ENCODE measurements at regions not wholly inside any gene's neighbourhood (a gene's known extent, or its start where the extent isn't known, plus 50 kb on each side); places are given as distances from the start of the nearest gene placed in this dataset.

GRCh38 chr5:103464835-103465484 is 97.6 kb downstream of the NUDT12 start:
- no peak for TF ChIP-seq CTCF (IDR thresholded peaks at IDR 0.05; ENCODE audit: low read length)
- no peak for TF ChIP-seq EZH2 (IDR thresholded peaks at IDR 0.05; ENCODE audit: borderline replicate concordance, low read length)

All from OCI-LY1 (cell line).